A549 (cell line): ENCODE measurements at regions not wholly inside any gene's neighbourhood (a gene's known extent, or its start where the extent isn't known, plus 50 kb on each side); places are given as distances from the start of the nearest gene placed in this dataset.
"Not testable (repeated sequence)": the region's sequence is repeated elsewhere in the genome, so short reads cannot be mapped to it uniquely, and the experiment has no call there.

Experiments used
- ATAC-seq, 2 experiments: fragments of 200-7000 bp in 1 of 2; fragments of >200 bp in 1 of 2; cut with Nextera tagmentation in 1 of 2; cut with Tn5 transposase in 1 of 2; 3 replicates each; pipeline versions ENCODE4 v1.8.0 to v1.9.1; 2018 to 2020; ENCODE audit warnings: mild to moderate bottlenecking in 1 of 2, moderate library complexity in 1 of 2
- CTCF ChIA-PET: fragments of 300-600 bp; sonication (Branson Sonifier 250); formaldehyde crosslinking; extraction: SDS; loops from one replicate; lab custom pipeline; 2021; ENCODE audit warnings: antibody characterized with exemption, inconsistent platforms; lab: Yijun Ruan, JAX
- POLR2A ChIA-PET: fragments of 350-600 bp; formaldehyde crosslinking; extraction: SDS; loops from one replicate; lab custom pipeline; 2021; ENCODE audit warnings: antibody characterized with exemption, inconsistent platforms; lab: Yijun Ruan, JAX
- DNase-seq, 2 experiments: peaks; one replicate each; pipeline versions ENCODE4 v3.0.0 to v3.0.0-alpha.2; 2011 to 2016; ENCODE audit warnings: low read depth in 1 of 2, low spot score in 1 of 2
- FAIRE-seq: peaks from 2 replicates; lab custom pipeline; 2011; peaks lifted over from hg19 to GRCh38; lab: Jason Lieb, UNC
- H3K27ac ChIP-seq, 2 experiments: fragments of >200 bp; sonication (Bioruptor Twin); formaldehyde crosslinking; 3 replicates each; pipeline ENCODE4 v1.5.1; 2016 to 2017
- H3K4me1 ChIP-seq: fragments of >200 bp; sonication (Bioruptor Twin); formaldehyde crosslinking; 3 replicates; pipeline ENCODE4 v1.6.1; 2016
- H3K4me2 ChIP-seq: fragments of >200 bp; sonication (Bioruptor Twin); formaldehyde crosslinking; 3 replicates; pipeline ENCODE4 v1.6.1; 2016
- H3K4me3 ChIP-seq: fragments of >200 bp; sonication (Bioruptor Twin); formaldehyde crosslinking; 3 replicates; pipeline ENCODE4 v1.5.1; 2016
- H3K9me3 ChIP-seq: fragments of >200 bp; sonication (Bioruptor Twin); formaldehyde crosslinking; 3 replicates; pipeline ENCODE4 v1.6.1; 2016
- BHLHE40 ChIP-seq: IDR thresholded peaks from 2 replicates; pipeline ENCODE4 v1.6.1; 2012; ENCODE audit warnings: low read depth, low read length, inconsistent platforms
- CBX2 ChIP-seq: fragments of 200-600 bp; sonication (generic); IDR thresholded peaks from 2 replicates; pipeline ENCODE4 v1.6.1; 2016; ENCODE audit warnings: low read depth, mild to moderate bottlenecking, borderline replicate concordance
- CEBPB ChIP-seq, 2 experiments: fragments of >200 bp in 1 of 2; sonication (Bioruptor Twin) in 1 of 2; formaldehyde crosslinking in 1 of 2; IDR thresholded peaks; 2 replicates each; pipeline ENCODE4 v1.6.1; 2012 to 2016
- CHD2 ChIP-seq: fragments of 150-350 bp; IDR thresholded peaks from 2 replicates; pipeline ENCODE4 v1.6.1; 2014; ENCODE audit warnings: low read length; ENCODE audit not compliant: partially characterized antibody
- EHMT2 ChIP-seq: fragments of 200-600 bp; sonication (generic); IDR thresholded peaks from 2 replicates; pipeline ENCODE4 v1.6.1; 2016; ENCODE audit warnings: antibody characterized with exemption, low read depth, mild to moderate bottlenecking, moderate library complexity
- ESRRA ChIP-seq: fragments of 150-350 bp; IDR thresholded peaks from 2 replicates; pipeline ENCODE4 v1.6.1; 2014; ENCODE audit warnings: mild to moderate bottlenecking, low read length, borderline replicate concordance
- FOSB ChIP-seq: fragments of 250-450 bp; sonication (Bioruptor Pico); IDR thresholded peaks from 2 replicates; pipeline ENCODE4 v1.5.0; 2020; ENCODE audit warnings: mild to moderate bottlenecking, moderate library complexity
- FOSL2 ChIP-seq, 2 experiments: fragments of 450-650 bp in 1 of 2; fragments of >200 bp in 1 of 2; sonication (Bioruptor Twin) in 1 of 2; formaldehyde crosslinking; IDR thresholded peaks; 2 replicates each; pipeline versions ENCODE4 v1.5.0 to v1.6.1; 2016 to 2020; ENCODE audit warnings: mild to moderate bottlenecking in 1 of 2, moderate library complexity in 1 of 2
- FOXS1 ChIP-seq: fragments of 250-450 bp; sonication (Bioruptor Pico); IDR thresholded peaks from 2 replicates; pipeline ENCODE4 v1.5.0; 2020; ENCODE audit warnings: mild to moderate bottlenecking, moderate library complexity
- HOXA7 ChIP-seq: fragments of 250-450 bp; sonication (Bioruptor Pico); IDR thresholded peaks from 2 replicates; pipeline ENCODE4 v1.5.0; 2020; ENCODE audit warnings: mild to moderate bottlenecking, moderate library complexity
- KDM1A ChIP-seq: fragments of 200-600 bp; sonication (generic); IDR thresholded peaks from 2 replicates; pipeline ENCODE4 v1.6.1; 2016; ENCODE audit warnings: low read depth, mild to moderate bottlenecking
- KDM5A ChIP-seq: fragments of 200-600 bp; sonication (generic); IDR thresholded peaks from 2 replicates; pipeline ENCODE4 v1.6.1; 2016; ENCODE audit warnings: antibody characterized with exemption, mild to moderate bottlenecking
- MAFK ChIP-seq: fragments of 450-650 bp; IDR thresholded peaks from 2 replicates; pipeline ENCODE4 v1.6.1; 2014; ENCODE audit not compliant: partially characterized antibody
- PHF8 ChIP-seq: fragments of 200-600 bp; sonication (generic); IDR thresholded peaks from 2 replicates; pipeline ENCODE4 v1.6.1; 2016; ENCODE audit warnings: low read depth, mild to moderate bottlenecking, antibody characterized with exemption, moderate library complexity, borderline replicate concordance
- POLR2A ChIP-seq: IDR thresholded peaks from 2 replicates; pipeline ENCODE4 v1.6.1; 2012; ENCODE audit warnings: mild to moderate bottlenecking, low read length
- POLR2AphosphoS2 ChIP-seq: conservative IDR thresholded peaks from 2 replicates; pipeline ENCODE4 v1.6.1; 2012; ENCODE audit warnings: low read length, improper control_type of control experiment, inconsistent platforms
- SREBF2 ChIP-seq: fragments of 450-650 bp; IDR thresholded peaks from 2 replicates; pipeline ENCODE4 v1.6.1; 2014; ENCODE audit warnings: mild to moderate bottlenecking, moderate library complexity
- ZC3H11A ChIP-seq: fragments of 450-650 bp; IDR thresholded peaks from 2 replicates; pipeline ENCODE4 v1.6.1; 2014; ENCODE audit warnings: antibody characterized with exemption, mild to moderate bottlenecking
- ZNF302 ChIP-seq: fragments of 250-450 bp; sonication (Bioruptor Pico); IDR thresholded peaks from 2 replicates; pipeline ENCODE4 v1.9.0; 2021; ENCODE audit warnings: inconsistent platforms, mild to moderate bottlenecking, moderate library complexity
- WGBS: methylation state at CpG from one replicate; pipeline ENCODE4 v1.1.6; 2017; ENCODE audit errors: missing lambda C conversion rate; 5-methylcytosine and 5-hydroxymethylcytosine counted together
- TF ChIP-seq, protein P1 (sequence below): fragments of 250-450 bp; sonication (Bioruptor Pico); IDR thresholded peaks from 2 replicates; pipeline ENCODE4 v1.5.0; 2020; ENCODE audit warnings: low read depth, mild to moderate bottlenecking, moderate library complexity
- TF ChIP-seq, protein P2 (sequence below): fragments of >200 bp; sonication (Bioruptor Twin); formaldehyde crosslinking; IDR thresholded peaks from 3 replicates; pipeline ENCODE4 v1.5.1; 2016
- TF ChIP-seq, protein P3 (sequence below): fragments of >200 bp; sonication (Bioruptor Twin); formaldehyde crosslinking; IDR thresholded peaks from 2 replicates; pipeline ENCODE4 v1.6.1; 2016

DNA sequence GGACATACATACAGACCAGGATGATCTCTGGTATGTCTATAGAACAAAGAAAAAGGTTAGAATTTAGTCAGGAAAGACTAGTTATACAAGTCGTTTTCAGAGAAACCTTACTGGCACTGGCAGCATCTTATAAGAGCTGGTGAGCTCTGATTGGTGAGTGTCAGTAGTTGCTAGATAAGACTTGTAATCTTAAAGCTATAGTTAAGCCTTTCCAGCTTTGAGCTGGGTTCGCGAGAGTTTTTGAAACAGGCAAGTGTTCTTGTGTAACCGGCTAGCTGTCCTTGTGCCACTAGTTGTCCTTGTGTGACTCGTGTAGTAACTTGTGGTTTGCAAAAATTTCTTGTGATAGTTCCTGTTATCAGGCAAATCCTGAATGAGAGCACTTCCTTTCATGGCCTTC, 740.9 kb downstream of the GALC start:
- ChIA-PET CTCF (no interaction called here), POLR2A (no interaction called here)
- ATAC-seq (no peak), FAIRE-seq (no peak), DNase-seq (no peak)
- no peak overlapping the region for H3K27ac ChIP-seq
- no peak for TF ChIP-seq KDM5A
- TF ChIP-seq, protein P1, sequence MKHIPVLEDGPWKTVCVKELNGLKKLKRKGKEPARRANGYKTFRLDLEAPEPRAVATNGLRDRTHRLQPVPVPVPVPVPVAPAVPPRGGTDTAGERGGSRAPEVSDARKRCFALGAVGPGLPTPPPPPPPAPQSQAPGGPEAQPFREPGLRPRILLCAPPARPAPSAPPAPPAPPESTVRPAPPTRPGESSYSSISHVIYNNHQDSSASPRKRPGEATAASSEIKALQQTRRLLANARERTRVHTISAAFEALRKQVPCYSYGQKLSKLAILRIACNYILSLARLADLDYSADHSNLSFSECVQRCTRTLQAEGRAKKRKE = no peak
- TF ChIP-seq, protein P2, sequence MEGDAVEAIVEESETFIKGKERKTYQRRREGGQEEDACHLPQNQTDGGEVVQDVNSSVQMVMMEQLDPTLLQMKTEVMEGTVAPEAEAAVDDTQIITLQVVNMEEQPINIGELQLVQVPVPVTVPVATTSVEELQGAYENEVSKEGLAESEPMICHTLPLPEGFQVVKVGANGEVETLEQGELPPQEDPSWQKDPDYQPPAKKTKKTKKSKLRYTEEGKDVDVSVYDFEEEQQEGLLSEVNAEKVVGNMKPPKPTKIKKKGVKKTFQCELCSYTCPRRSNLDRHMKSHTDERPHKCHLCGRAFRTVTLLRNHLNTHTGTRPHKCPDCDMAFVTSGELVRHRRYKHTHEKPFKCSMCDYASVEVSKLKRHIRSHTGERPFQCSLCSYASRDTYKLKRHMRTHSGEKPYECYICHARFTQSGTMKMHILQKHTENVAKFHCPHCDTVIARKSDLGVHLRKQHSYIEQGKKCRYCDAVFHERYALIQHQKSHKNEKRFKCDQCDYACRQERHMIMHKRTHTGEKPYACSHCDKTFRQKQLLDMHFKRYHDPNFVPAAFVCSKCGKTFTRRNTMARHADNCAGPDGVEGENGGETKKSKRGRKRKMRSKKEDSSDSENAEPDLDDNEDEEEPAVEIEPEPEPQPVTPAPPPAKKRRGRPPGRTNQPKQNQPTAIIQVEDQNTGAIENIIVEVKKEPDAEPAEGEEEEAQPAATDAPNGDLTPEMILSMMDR = no peak
- TF ChIP-seq HOXA7 (CRISPR knock-in tag) = no peak
- no peak for TF ChIP-seq ESRRA
- no peak for TF ChIP-seq FOSB (CRISPR knock-in tag)
- TF ChIP-seq PHF8 = no peak
- TF ChIP-seq POLR2A = no peak
- TF ChIP-seq KDM1A = no peak
- TF ChIP-seq ZC3H11A = no peak
- no peak for TF ChIP-seq CEBPB (IDR thresholded peaks at IDR 0.05)
- no peak for TF ChIP-seq FOXS1
- no peak for TF ChIP-seq CBX2
- H3K4me2 ChIP-seq = no peak overlapping the region
- H3K4me3 ChIP-seq = no peak overlapping the region
- no peaks in the 10 kb centered on the region for H3K4me1 ChIP-seq
- 45% methylated on average over 5 of the region's 5 CpGs for WGBS
- H3K9me3 ChIP-seq = no peaks in the 10 kb centered on the region

DNA sequence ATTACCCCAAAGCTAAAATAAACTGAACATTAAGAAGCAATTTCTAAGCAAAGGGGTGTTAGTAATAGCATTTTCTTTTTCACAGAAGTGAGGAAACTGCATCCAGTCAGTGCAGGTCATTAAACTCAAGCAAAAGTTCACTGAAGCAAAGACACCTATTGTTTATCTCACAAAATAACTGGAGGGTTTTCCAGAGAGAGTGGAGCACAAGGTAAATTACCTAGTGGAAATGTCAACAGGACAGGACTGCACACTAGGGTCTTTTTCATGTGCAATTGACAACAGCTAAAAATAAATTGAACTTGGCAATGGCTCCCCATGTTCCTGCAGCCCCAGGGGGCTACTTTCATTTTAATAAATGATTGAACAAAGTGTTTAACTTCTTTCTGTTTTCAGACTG, 742.0 kb downstream of the GALC start:
- H3K4me3 ChIP-seq = no peak overlapping the region
- ChIA-PET POLR2A (no interaction called here), CTCF (no interaction called here)
- no peaks in the 10 kb centered on the region for H3K4me1 ChIP-seq
- no peak for DNase-seq
- TF ChIP-seq EHMT2 (no peak), FOSL2 (IDR thresholded peaks at IDR 0.05) (no peak), FOSL2 (CRISPR knock-in tag; IDR thresholded peaks at IDR 0.05) (no peak), BHLHE40 (no peak)
- TF ChIP-seq, protein P3, sequence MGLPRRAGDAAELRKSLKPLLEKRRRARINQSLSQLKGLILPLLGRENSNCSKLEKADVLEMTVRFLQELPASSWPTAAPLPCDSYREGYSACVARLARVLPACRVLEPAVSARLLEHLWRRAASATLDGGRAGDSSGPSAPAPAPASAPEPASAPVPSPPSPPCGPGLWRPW = no peak
- H3K4me2 ChIP-seq = no peak overlapping the region
- no peaks in the 10 kb centered on the region for H3K9me3 ChIP-seq
- ATAC-seq = no peak
- no peak overlapping the region for H3K27ac ChIP-seq
- FAIRE-seq = no peak

DNA sequence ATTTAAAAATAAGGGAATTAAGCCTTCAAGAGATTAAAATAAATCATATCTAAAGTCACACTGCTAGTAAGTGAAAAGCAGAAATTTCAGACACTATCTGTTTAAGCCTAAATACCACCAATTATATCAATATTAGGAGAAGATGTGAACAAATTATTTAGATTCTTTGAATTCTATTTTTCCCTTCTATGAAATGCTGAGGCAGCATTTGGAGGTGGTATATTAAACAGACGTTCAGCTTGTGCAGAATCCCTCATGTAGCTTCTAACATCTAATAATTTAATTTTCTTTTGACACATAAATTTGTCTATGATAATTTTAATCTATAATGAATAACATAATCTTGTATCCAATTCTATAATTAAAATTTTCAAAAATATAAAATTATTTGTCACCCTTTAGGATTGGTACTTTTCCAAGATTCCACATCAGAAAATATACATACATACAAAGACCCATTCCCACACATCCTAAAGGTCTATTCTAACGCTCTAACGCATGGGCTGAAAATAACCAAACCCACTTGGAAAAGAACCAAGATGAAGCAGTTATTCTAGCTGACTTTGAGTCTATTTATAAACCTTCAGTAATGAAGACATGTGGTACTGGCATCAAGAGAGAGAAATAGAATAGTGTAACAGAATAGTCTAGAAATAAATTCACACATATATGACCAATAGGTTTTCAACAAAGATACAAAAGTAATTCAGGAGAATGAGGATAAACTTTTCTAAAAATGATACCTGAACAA, 751.8 kb downstream of the GALC start:
- FAIRE-seq = no peak
- Histone ChIP-seq H3K4me3 (no peak overlapping the region), H3K4me2 (no peak overlapping the region), H3K9me3 (no peaks in the 10 kb centered on the region), H3K4me1 (no peaks in the 10 kb centered on the region), H3K27ac (no peak overlapping the region)
- WGBS = 2% methylated on average over 3 of the region's 3 CpGs
- POLR2A ChIA-PET = no interaction called here
- no peak for TF ChIP-seq BHLHE40
- TF ChIP-seq POLR2AphosphoS2 = no peak
- no peak for TF ChIP-seq ZNF302 (CRISPR knock-in tag)
- TF ChIP-seq CHD2 = no peak
- TF ChIP-seq EHMT2 = no peak
- TF ChIP-seq MAFK = peak; percentile 47
- no peak for TF ChIP-seq SREBF2
- ATAC-seq = no peak
- CTCF ChIA-PET = no interaction called here
- no peak for DNase-seq

DNA sequence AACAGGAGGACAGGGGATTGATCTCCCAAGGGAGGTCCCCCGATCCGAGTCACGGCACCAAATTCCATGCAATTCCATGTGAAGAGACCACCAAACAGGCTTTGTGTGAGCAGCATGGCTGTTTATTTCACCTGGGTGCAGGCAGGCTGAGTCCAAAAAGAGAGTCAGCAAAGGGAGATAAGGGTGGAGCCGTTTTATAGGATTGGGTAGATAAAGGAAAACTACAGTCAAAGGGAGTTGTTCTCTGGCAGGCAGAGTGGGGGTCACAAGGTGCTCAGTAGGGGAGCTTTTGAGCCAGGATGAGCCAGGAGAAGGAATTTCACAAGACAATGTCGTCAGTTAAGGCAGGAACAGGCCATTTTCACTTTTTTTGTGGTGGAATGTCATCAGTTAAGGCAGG, 752.7 kb downstream of the GALC start:
- WGBS = 2% methylated on average over 5 of the region's 5 CpGs

More for the DNA sequence above, 752.7 kb downstream of the GALC start:
- DNase-seq, H3K27ac ChIP-seq, ATAC-seq, H3K4me3 ChIP-seq, CTCF ChIA-PET, H3K9me3 ChIP-seq, FAIRE-seq, POLR2A ChIA-PET, H3K4me2 ChIP-seq, H3K4me1 ChIP-seq: not testable (repeated sequence)
